ENCODE measurements at regions not wholly inside any gene's neighbourhood (a gene's known extent, or its start where the extent isn't known, plus 50 kb on each side); places are given as distances from the start of the nearest gene placed in this dataset.
"Not testable (repeated sequence)": the region's sequence is repeated elsewhere in the genome, so short reads cannot be mapped to it uniquely, and the experiment has no call there.

DNA sequence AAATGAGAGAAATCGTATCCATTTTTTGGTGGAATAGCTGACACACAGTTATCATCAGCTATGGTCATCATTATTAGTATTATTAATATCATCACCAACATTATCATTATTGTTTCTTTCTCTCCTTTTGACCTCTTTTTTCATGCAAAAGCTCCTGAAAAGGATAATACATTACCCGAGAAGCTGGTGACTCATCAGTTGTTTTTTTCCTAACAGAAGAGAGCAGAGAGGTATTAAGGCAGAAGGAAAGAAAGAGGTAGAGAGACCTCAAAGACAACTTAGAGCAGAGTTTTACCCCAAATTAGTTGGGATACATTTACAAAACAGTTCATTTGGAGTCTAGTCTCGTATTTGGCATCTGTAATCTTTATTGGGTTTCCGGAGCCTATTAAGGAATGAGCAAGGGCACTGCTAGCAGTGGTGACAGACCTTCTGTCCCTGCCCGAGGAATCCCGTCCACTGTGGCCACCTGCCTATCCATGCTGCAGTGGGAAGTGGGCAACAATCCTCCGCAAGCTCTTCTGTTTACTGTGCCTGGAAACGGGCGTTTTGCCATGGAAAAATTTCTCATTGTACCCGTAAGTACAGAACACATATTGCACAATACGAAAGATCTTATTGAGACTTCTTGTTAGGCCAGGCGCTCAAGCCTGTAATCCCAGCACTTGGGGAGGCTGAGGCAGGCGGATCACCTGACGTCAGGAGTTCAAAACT is 170.0 kb upstream of the MKLN1 start:
- FAIRE-seq = no peak
- dilution Hi-C loops (cut with MboI; ENCODE audit: extremely low pct_ligation_motif_present, low sequenced_read_pairs) = no loop called here

DNA sequence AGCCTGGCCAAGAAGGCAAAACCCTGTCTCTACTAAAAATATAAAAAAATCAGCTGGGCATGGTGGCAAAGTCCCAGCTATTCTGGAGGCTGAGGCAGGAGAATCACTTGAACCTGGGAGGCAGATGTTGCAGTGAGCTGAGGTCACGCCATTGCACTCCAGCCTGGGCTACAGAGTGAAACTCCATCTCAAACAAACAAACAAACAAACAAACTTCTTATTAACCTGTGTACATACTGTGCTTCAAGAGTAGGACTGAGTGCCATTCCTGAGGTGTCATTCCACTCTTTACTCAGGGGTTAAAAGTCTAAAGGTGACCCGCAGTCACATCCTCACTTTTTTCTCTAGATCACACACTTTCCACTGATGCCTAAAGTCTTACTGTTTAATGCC is 169.4 kb upstream of the MKLN1 start:
- H4K20me1 ChIP-seq (replicated peaks; ENCODE audit: control insufficient read depth, extremely low read depth, insufficient read depth, low read length); POLR2A ChIA-PET; H3K27ac ChIP-seq (ENCODE audit: insufficient read depth, low read depth, low read length); H3K27me3 ChIP-seq (ENCODE audit: control insufficient read depth in 2 of 2, insufficient read depth in 2 of 2, low read length in 2 of 2); H3K9ac ChIP-seq (replicated peaks; ENCODE audit: extremely low read depth, insufficient read depth, low read length); H3K9me3 ChIP-seq (replicated peaks; ENCODE audit: control insufficient read depth, insufficient read depth, low read length); FAIRE-seq; H3K4me2 ChIP-seq (ENCODE audit: insufficient read depth, low read length); BruUV-seq (replicated peaks); H3K79me2 ChIP-seq (ENCODE audit: control insufficient read depth, insufficient read depth, low read length); H3K4me1 ChIP-seq (ENCODE audit: control insufficient read depth, extremely low read depth, insufficient read depth, low read length); H3K9me1 ChIP-seq (replicated peaks; ENCODE audit: control insufficient read depth, extremely low read depth, insufficient read depth, low read length); dilution Hi-C loops (cut with MboI; ENCODE audit: extremely low pct_ligation_motif_present, low sequenced_read_pairs); H3K36me3 ChIP-seq (ENCODE audit: control insufficient read depth in 2 of 2, extremely low read depth in 1 of 2, insufficient read depth in 2 of 2, low read length in 2 of 2); H3K4me3 ChIP-seq (replicated peaks in 1 of 3; ENCODE audit: insufficient read depth in 1 of 3, low read depth in 1 of 3, low read length in 3 of 3); DNase-seq (ENCODE audit: low read depth, low spot score); CTCF ChIA-PET; H2AFZ ChIP-seq (ENCODE audit: low read depth, low read length); intact Hi-C loops (cut with micrococcal nuclease): not testable (repeated sequence)

More for the DNA sequence above, 170.0 kb upstream of the MKLN1 start:
- ChIA-PET CTCF (no interaction called here), POLR2A (no interaction called here)
- Histone ChIP-seq H3K9ac (replicated peaks; ENCODE audit: extremely low read depth, insufficient read depth, low read length) (no peak overlapping the region), H3K4me2 (ENCODE audit: insufficient read depth, low read length) (no peak overlapping the region), H3K4me3 (replicated peaks in 1 of 3; ENCODE audit: insufficient read depth in 1 of 3, low read depth in 1 of 3, low read length in 3 of 3) (no peak overlapping the region), H3K9me3 (replicated peaks; ENCODE audit: control insufficient read depth, insufficient read depth, low read length) (no peaks in the 10 kb centered on the region), H3K27me3 (ENCODE audit: control insufficient read depth in 2 of 2, insufficient read depth in 2 of 2, low read length in 2 of 2) (no peaks in the 10 kb centered on the region), H3K36me3 (ENCODE audit: control insufficient read depth in 2 of 2, extremely low read depth in 1 of 2, insufficient read depth in 2 of 2, low read length in 2 of 2) (no peaks in the 10 kb centered on the region), H4K20me1 (replicated peaks; ENCODE audit: control insufficient read depth, extremely low read depth, insufficient read depth, low read length) (no peaks in the 10 kb centered on the region), H2AFZ (ENCODE audit: low read depth, low read length) (no peak overlapping the region), H3K79me2 (ENCODE audit: control insufficient read depth, insufficient read depth, low read length) (no peaks in the 10 kb centered on the region), H3K9me1 (replicated peaks; ENCODE audit: control insufficient read depth, extremely low read depth, insufficient read depth, low read length) (no peaks in the 10 kb centered on the region), H3K4me1 (ENCODE audit: control insufficient read depth, extremely low read depth, insufficient read depth, low read length) (no peaks in the 10 kb centered on the region), H3K27ac (ENCODE audit: insufficient read depth, low read depth, low read length) (no peak overlapping the region)
- intact Hi-C loops (cut with micrococcal nuclease) = no loop called here
- no TSS peak for BruUV-seq (replicated peaks)
- no peak for DNase-seq (ENCODE audit: low read depth, low spot score)
- TF ChIP-seq, protein P1, sequence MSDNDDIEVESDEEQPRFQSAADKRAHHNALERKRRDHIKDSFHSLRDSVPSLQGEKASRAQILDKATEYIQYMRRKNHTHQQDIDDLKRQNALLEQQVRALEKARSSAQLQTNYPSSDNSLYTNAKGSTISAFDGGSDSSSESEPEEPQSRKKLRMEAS (IDR thresholded peaks at IDR 0.05; ENCODE audit: insufficient read depth, insufficient read length) = no peak
- TF ChIP-seq, protein P2, sequence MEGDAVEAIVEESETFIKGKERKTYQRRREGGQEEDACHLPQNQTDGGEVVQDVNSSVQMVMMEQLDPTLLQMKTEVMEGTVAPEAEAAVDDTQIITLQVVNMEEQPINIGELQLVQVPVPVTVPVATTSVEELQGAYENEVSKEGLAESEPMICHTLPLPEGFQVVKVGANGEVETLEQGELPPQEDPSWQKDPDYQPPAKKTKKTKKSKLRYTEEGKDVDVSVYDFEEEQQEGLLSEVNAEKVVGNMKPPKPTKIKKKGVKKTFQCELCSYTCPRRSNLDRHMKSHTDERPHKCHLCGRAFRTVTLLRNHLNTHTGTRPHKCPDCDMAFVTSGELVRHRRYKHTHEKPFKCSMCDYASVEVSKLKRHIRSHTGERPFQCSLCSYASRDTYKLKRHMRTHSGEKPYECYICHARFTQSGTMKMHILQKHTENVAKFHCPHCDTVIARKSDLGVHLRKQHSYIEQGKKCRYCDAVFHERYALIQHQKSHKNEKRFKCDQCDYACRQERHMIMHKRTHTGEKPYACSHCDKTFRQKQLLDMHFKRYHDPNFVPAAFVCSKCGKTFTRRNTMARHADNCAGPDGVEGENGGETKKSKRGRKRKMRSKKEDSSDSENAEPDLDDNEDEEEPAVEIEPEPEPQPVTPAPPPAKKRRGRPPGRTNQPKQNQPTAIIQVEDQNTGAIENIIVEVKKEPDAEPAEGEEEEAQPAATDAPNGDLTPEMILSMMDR (IDR thresholded peaks at IDR 0.05; ENCODE audit: extremely low read depth in 1 of 2, insufficient read depth in 1 of 2, low read depth in 1 of 2, low read length in 2 of 2) = no peak
- no peak for TF ChIP-seq JUN (IDR thresholded peaks at IDR 0.05; ENCODE audit: borderline replicate concordance, insufficient read depth, insufficient read length, low read depth)
- TF ChIP-seq MYC (IDR thresholded peaks at IDR 0.05; ENCODE audit: low read depth, low read length) = no peak
- TF ChIP-seq FOS (IDR thresholded peaks at IDR 0.05; ENCODE audit: borderline replicate concordance, insufficient read depth, low read length) = peak; percentile 28
- TF ChIP-seq GATA2 (IDR thresholded peaks at IDR 0.05; ENCODE audit: insufficient read depth, insufficient read length, low read depth, low read length) = no peak
